Erythroblast (primary cell): ENCODE measurements at regions not wholly inside any gene's neighbourhood (a gene's known extent, or its start where the extent isn't known, plus 50 kb on each side); places are given as distances from the start of the nearest gene placed in this dataset.
A peak's percentile ranks its signal among the peaks of the same experiment; 100 is the strongest.

Experiments used
- DNase-seq, 2 experiments: peaks; one replicate each; lab custom pipeline; 2025; lab: John Stamatoyannopoulos, UW
- GATA1 ChIP-seq: IDR thresholded peaks from 2 replicates; pipeline ENCODE4 v1.6.1; 2011; ENCODE audit warnings: low read depth, mild to moderate bottlenecking, control low read depth, low read length, moderate library complexity
- POLR2A ChIP-seq: IDR thresholded peaks from 2 replicates; pipeline ENCODE4 v1.6.1; 2011; ENCODE audit warnings: mild to moderate bottlenecking, low read length

DNA sequence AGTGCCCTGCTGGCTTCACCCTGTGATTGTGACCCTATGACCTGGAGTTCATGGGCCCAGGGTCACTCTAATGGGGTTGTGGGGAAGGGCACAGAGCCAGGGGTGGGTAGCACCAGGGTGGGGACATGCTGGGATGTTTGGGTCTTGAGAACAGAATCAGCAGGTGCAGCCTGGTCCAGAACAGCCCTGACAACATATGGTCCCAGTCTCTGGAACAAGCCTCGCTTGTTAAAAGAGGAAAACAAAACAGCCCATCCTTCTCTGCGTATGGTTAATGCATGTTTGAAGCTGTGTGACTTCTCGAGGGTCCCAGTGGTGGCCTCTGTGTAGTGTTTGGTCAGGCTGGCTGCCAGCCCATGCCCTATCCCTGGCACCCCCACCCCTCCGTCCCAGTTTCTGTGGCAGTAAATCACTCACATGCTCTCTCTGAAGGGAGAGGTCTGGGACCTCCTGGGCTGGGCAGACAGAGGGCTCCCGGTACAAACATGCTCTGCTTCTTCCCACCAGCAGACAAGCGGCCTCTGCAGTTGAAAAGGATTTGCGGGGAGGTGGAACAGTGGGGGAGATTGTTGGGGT lies 79.4 kb downstream of the FAM241B start:
- no peak for DNase-seq
- TF ChIP-seq GATA1 (no peak), POLR2A (no peak)

DNA sequence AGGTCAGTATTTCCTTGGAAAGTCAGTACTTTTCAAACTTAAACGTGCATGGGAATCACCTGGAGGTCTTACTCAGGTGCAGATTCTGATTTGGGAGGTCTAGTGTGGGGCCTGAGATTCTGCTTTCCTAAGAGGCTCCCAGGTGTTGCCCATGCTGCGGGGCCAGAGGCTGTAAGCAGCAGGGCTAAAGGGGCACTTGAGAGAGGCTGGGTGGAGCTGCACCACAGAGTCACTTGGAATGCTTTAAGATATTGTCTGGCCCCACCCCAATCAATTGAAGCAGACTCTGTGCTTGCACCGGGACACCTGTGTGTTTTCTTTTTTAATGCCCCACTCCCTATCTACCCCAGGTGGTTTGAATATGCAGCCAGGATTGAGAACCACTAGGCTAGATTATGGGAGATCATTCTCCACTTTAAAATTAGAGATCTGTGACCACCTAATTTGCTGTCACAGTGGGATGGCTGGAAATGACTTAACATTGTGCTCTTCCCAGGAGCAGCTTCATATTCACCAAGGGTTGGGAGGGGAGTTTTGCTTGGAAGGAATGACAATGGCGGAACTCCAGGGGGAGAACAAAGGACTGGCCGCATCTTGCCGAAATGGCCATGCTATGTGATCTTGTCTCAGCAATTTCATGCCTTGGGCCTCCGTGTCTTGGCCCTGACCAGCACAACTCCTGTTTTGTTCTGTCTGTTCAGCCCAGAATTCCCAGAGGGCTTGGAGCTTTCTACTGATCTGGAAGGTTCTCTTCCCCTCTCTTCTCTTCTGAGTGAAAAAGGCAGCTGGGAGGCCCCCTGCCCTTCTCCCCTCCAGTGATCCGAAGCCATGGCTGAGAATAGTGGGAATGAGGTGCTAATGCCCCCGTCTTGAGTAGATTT lies 80.2 kb downstream of the FAM241B start:
- DNase-seq, result no peak
- TF ChIP-seq POLR2A, result no peak

DNA sequence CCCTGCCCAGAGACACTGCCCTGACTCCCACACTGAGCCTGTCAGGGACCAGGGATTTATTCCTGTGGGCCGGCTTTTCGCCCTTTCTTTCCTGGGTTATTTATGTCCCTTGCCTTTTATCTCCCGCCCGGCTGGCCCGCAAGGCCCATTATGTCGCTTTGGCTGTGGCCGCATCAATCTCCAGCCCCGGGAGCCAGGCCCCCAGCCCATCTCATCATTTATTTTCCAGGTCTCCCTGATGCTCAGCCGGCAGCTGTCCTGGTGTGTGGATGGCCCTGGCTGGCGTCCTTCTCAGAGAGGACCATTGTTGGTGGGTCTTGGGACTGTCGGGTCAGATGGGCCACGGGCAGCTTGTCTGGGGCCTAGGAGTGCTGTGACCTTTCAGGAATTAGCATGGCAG lies 82.3 kb downstream of the FAM241B start:
- TF ChIP-seq GATA1 (no peak), POLR2A (no peak)

DNA sequence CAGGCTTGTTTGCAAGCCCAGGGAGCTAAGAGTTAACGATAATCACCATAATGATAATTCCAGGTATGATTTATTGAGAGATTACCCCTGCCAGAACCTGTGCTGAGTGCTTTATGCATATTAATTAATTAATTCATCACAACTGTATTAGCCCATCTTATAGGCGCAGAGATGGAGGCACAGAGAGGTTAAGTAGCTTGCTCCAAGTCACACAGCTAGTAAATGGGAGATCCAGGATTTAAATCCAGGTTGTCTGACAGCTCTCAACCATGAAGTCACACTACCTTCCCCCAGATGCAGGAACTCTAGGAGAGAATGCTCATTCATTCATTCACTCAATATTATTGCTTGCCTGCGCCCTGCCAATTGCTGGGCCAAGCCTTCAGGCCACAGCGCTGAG lies 84.5 kb downstream of the FAM241B start:
- DNase-seq, result no peak
- TF ChIP-seq POLR2A (no peak), GATA1 (no peak)

More for the DNA sequence above, 82.3 kb downstream of the FAM241B start:
- DNase-seq, result no peak

DNA sequence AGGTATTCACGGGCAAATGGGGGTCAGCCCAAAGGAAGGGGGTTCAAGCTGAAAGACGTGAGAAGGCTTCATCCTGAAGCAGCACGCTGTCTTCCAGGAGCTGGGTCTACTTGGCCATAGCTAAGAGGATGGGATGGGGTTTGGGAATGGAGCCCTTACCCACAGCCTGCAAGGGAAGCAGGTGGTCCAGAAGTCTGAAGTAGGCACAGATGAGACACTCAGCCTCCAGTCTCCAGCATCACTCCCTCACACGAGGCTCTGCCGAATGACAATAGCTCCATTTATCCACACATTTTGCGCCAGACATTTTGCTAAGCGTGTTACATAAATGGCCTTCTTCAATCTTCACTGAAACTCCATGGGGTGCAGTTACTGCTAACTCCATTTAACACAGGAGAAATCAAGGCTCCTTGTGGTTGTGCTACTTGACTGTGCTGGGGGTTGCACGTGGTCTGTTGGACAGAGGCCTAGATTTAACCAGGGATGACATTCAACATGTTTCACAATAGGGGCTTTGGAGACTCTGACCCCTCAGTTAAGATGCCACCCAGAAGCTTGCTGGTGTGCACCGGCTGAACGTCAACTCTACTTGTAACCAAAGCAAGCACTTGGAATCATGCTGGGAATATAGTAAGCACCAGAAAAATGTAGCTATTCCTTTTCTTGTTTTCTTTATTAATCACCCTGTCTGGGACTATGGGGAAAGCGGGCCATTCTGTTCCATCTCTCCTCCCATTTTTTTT lies 85.3 kb downstream of the FAM241B start:
- no peak for DNase-seq
- TF ChIP-seq POLR2A (no peak), GATA1 (no peak)

DNA sequence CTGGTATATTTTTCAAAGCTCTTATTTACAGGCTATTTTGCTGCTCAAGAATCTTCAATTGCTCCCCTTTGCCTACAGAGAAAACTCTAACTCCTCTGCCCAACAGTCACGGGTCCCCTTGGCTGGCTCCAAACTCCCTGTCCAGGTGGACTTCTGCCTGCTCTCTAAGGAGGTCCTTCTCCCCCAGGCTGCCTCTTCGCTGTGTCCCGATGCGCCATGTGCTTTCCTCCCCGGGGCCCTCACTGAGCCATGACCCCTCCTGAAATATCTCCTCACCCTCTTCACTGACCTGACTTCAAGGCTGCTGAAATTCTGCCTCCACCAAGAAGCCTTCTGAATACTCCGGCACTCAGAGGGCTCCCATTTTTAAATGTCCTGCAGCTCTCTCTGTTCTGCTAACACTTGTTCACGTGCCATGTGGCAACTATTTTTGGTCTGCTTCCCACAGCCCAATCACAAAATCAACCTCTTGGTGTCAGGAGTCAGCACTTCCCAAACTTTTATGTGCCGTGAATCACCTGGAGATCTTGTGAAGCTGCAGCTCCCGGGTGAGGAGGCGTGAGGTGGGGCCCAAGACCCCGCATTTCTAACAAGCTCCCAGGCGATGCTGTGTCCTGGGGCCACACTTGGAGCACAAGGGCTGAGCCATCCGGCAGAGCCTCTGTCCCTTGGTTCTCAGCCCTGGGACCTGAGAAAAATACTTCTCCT lies 85.7 kb upstream of the COL13A1 start:
- no peak for DNase-seq
- TF ChIP-seq POLR2A, result no peak
- TF ChIP-seq GATA1, result no peak

DNA sequence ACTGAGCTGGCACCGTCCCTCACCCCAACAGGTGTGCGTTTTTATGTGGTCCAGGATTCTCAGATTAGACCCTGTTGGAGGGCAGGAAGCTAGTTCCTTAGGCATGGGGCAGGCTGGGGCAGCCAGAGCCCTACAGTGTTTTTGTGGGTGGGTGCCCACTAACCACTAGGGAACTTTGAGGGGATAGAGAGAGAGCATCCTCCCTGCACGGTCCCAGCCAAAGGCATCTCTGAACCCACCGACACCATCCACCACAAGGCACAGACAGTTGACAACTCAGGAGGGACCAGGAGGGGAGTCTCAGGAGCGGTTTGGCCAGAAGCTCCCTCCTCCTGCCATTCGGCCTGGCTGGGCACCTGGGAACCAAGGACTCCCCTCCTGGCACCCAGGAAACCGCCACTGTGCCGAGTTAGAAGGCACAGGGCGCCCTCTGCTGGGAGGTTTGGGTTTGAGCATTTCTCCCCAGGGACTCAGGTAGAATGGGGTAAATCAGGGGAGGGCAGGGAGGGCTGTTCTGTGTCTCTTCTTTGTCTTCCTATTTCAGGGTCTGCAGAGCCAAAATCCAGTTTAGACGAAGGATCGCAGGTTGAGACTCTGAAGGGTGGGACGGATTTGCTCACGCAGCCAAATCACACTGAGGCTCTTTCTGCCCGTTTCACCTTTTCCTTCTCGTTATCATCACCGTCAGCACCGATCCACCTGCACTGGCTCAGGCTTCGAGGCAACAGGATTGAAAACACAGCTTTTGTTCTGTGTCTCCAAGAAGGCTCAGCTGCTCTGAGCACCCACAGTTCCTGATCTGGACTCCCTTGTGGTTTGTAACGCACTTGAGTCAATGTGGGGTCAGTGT lies 84.8 kb upstream of the COL13A1 start:
- DNase-seq, result peak; percentile 36 to 68
- TF ChIP-seq POLR2A (no peak), GATA1 (no peak)

DNA sequence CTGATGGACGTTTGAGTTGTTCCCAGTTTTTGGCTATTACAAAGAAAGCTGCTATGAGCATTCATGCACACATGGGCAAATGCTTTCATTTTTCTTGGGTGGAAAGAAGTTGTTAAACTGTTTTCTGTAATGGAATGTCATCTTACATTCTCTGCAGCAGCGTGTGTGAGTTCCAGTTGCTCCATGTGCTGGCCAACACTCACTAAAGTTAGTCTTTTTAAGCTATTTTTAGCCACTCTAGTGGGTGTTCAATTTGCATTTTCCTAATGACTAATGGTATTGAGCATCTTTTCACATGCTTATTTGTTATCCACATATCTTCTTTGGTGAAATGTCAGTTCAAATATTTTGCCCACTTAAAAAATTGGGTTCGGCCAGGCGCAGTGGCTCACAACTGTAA lies 82.8 kb upstream of the COL13A1 start:
- DNase-seq, result no peak
- no peak for TF ChIP-seq POLR2A
- no peak for TF ChIP-seq GATA1

DNA sequence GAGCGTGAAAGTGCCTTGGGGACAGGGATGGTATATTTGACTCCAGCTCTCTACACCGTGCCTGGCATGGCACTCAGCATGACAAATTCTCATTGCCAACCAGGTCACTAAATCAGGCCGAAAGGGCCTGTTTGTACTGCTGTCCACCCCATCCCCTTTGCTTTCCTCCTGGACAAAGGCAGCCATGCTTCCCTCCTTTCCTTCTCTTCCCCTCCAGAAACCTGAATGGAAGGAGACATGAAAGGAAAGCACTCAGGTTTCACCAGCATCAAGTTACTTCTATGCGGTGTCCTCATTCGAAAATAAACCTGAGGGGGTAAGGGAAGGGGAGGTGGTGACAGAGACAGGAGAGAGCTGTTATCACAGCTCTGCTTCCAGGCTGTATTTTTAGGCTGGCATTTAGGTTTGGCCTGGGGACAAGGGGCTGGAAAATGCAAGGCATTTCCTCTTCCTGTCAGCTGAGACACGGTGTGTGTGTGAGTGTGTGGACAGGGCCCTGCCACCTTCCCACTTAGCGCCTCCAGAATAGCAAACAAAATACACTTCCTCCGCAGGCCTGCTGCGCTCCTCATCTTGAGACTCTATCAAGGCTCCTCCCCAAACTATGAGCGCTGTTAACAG lies 79.9 kb upstream of the COL13A1 start:
- DNase-seq, result no peak

DNA sequence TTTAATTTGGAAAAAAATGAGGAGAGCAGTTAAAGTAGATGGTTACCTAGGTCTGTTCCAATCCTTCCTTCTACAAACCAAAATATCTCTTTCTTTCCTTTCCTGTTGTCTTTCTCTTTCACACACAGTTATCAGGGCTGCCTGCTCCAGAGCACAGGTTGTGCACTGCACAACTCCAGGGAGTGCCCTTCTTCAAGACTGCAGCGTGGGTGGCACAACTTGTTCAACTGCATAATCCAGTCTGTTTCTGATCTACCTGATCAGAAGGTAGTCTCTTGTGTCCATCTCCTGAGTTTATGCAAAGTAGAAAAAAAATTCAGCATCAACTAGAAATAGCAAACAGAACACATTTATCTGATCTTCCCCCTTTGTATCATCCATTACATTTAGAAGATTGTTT lies 78.1 kb upstream of the COL13A1 start:
- TF ChIP-seq POLR2A (no peak), GATA1 (no peak)
- DNase-seq, result no peak

More for the DNA sequence above, 79.9 kb upstream of the COL13A1 start:
- TF ChIP-seq GATA1, result no peak
- TF ChIP-seq POLR2A, result no peak

DNA sequence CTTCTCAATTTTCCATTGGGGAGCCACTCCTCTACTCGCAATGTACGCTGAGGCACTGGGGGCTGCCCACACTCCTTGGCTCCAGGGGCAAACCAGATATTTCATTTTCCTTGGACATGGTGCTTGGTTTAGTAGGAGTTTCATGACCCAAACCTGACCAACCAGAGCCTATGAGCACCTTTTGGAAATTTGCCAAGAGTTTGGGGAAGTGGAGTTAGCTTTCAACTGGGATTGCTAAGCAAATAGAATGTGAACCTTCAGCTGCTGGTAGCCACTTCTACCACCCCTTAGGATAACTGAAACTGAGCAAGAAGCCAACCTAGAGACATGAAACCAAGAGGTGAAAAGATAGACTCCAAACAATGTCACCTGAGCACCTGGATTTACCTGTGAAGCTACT lies 74.9 kb upstream of the COL13A1 start:
- DNase-seq, result no peak
- TF ChIP-seq POLR2A (no peak), GATA1 (no peak)

DNA sequence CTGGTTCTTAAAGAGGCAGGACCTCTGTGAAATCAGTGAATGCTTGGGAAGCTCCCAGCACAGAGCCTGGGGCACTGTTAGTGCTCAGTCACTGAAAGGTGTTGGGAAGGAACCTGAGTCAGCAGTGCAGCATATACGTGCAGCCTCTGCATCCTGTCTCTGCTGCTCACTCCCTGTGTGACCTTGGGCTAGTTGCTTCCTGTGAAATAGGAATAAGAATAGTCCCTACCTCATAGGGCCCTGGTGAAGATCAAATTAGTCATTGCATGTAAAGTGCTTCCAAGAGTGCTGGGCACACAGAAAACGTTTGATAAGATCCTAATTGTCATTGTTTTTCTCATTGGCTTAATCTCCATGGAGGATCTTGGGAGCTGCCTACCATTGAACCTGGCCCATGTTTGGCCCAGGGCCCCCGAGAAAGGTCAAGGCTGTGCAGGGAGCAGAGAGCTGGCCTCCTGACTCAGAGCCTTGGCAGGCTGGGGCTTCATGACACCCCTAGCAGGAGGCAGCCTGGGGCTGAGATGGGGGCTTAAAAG lies 73.3 kb upstream of the COL13A1 start:
- TF ChIP-seq POLR2A, result no peak
- TF ChIP-seq GATA1, result no peak
- no peak for DNase-seq
